Panc1 (cell line): ENCODE measurements at regions not wholly inside any gene's neighbourhood (a gene's known extent, or its start where the extent isn't known, plus 50 kb on each side); places are given as distances from the start of the nearest gene placed in this dataset.

Experiments used
- POLR2AphosphoS5 ChIP-seq: IDR thresholded peaks from 2 replicates; pipeline ENCODE4 v1.6.1; 2012; ENCODE audit warnings: mild to moderate bottlenecking, low read depth, low read length, moderate library complexity
- SIN3A ChIP-seq: IDR thresholded peaks from 2 replicates; pipeline ENCODE4 v1.6.1; 2012; ENCODE audit warnings: low read depth, mild to moderate bottlenecking, low read length, moderate library complexity, borderline replicate concordance; ENCODE audit not compliant: insufficient read depth
- TF ChIP-seq, protein P1 (sequence below), 2 experiments: IDR thresholded peaks; 2 replicates each; pipeline ENCODE4 v1.6.1; 2011 to 2012; ENCODE audit warnings: low read depth in 2 of 2, control low read depth in 1 of 2, low read length in 1 of 2, mild to moderate bottlenecking in 1 of 2, moderate library complexity in 1 of 2; ENCODE audit not compliant: insufficient read depth in 1 of 2
- TF ChIP-seq, protein P2 (sequence below): fragments of 450-650 bp; IDR thresholded peaks from 2 replicates; pipeline ENCODE4 v1.5.1; 2017; ENCODE audit warnings: mild to moderate bottlenecking

DNA sequence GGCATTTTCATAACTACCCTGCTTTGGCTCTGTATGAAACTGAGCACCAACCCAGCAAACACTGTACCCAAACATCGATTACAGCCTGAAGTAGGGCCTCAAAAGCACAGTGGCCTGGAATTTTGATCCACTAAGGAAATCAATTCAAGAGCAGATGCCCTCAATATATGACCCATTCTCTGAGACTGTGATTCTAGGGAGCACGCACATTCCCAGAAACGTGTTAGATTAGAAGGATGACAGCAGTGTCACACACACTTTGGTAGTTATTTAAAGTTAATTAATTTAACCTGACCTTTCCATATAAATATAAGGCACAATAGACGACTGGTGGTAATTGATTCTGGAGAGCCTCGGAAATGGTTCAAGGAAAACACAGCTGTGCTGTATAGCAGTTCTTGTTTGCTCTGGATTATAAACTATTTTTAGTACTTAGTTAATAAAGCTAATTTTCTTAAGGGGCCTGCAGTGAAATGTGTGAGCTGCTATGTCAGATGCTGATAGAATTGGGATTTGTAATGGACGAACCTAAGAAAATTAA, 126.3 kb upstream of the ZNF385D start:
- TF ChIP-seq POLR2AphosphoS5 (no peak), SIN3A (no peak)
- TF ChIP-seq, protein P1, sequence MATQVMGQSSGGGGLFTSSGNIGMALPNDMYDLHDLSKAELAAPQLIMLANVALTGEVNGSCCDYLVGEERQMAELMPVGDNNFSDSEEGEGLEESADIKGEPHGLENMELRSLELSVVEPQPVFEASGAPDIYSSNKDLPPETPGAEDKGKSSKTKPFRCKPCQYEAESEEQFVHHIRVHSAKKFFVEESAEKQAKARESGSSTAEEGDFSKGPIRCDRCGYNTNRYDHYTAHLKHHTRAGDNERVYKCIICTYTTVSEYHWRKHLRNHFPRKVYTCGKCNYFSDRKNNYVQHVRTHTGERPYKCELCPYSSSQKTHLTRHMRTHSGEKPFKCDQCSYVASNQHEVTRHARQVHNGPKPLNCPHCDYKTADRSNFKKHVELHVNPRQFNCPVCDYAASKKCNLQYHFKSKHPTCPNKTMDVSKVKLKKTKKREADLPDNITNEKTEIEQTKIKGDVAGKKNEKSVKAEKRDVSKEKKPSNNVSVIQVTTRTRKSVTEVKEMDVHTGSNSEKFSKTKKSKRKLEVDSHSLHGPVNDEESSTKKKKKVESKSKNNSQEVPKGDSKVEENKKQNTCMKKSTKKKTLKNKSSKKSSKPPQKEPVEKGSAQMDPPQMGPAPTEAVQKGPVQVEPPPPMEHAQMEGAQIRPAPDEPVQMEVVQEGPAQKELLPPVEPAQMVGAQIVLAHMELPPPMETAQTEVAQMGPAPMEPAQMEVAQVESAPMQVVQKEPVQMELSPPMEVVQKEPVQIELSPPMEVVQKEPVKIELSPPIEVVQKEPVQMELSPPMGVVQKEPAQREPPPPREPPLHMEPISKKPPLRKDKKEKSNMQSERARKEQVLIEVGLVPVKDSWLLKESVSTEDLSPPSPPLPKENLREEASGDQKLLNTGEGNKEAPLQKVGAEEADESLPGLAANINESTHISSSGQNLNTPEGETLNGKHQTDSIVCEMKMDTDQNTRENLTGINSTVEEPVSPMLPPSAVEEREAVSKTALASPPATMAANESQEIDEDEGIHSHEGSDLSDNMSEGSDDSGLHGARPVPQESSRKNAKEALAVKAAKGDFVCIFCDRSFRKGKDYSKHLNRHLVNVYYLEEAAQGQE (IDR thresholded peaks at IDR 0.05; ENCODE audit: insufficient read depth in 1 of 2, low read depth in 2 of 2, low read length in 1 of 2): no peak
- TF ChIP-seq, protein P2, sequence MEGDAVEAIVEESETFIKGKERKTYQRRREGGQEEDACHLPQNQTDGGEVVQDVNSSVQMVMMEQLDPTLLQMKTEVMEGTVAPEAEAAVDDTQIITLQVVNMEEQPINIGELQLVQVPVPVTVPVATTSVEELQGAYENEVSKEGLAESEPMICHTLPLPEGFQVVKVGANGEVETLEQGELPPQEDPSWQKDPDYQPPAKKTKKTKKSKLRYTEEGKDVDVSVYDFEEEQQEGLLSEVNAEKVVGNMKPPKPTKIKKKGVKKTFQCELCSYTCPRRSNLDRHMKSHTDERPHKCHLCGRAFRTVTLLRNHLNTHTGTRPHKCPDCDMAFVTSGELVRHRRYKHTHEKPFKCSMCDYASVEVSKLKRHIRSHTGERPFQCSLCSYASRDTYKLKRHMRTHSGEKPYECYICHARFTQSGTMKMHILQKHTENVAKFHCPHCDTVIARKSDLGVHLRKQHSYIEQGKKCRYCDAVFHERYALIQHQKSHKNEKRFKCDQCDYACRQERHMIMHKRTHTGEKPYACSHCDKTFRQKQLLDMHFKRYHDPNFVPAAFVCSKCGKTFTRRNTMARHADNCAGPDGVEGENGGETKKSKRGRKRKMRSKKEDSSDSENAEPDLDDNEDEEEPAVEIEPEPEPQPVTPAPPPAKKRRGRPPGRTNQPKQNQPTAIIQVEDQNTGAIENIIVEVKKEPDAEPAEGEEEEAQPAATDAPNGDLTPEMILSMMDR: no peak
